Mesothelial cell of epicardium (in vitro differentiated cells): ENCODE measurements at regions not wholly inside any gene's neighbourhood (a gene's known extent, or its start where the extent isn't known, plus 50 kb on each side); places are given as distances from the start of the nearest gene placed in this dataset.
"Not testable (repeated sequence)": the region's sequence is repeated elsewhere in the genome, so short reads cannot be mapped to it uniquely, and the experiment has no call there.

Experiments
- DNase-seq, 2 experiments: peaks; one replicate each; pipeline ENCODE4 v3.0.0; 2021; ENCODE audit warnings: low spot score in 2 of 2; ENCODE audit not compliant: unreplicated experiment in 2 of 2
- H3K27ac Mint-ChIP-seq: 2 replicates; pipeline ENCODE4 v1.8.0; 2021; ENCODE audit warnings: mixed read lengths
- H3K27me3 Mint-ChIP-seq: 2 replicates; pipeline ENCODE4 v1.8.0; 2021; ENCODE audit warnings: low read depth, mixed read lengths
- H3K36me3 Mint-ChIP-seq: 2 replicates; pipeline ENCODE4 v1.8.0; 2021; ENCODE audit warnings: mixed read lengths
- H3K4me1 Mint-ChIP-seq: 2 replicates; pipeline ENCODE4 v1.8.0; 2021; ENCODE audit warnings: mixed read lengths
- H3K4me3 Mint-ChIP-seq: 2 replicates; pipeline ENCODE4 v1.8.0; 2021; ENCODE audit warnings: mild to moderate bottlenecking, moderate library complexity, mixed read lengths
- H3K9me3 Mint-ChIP-seq: 2 replicates; pipeline ENCODE4 v1.8.0; 2021; ENCODE audit warnings: mixed read lengths
- CTCF ChIP-seq: fragments of 200-600 bp; sonication (generic); IDR thresholded peaks from one replicate; pipeline ENCODE4 v1.5.0; 2021; ENCODE audit warnings: antibody characterized with exemption; ENCODE audit not compliant: unreplicated experiment

- Mint-ChIP-seq H3K4me1 (no peaks in the 10 kb centered on the region), H3K36me3 (peaks cover 2% of the 10 kb centered on the region), H3K27me3 (no peaks in the 10 kb centered on the region), H3K27ac (no peak overlapping the region), H3K4me3 (no peak overlapping the region), H3K9me3 (peaks cover 49% of the 10 kb centered on the region)
- DNase-seq: no peak
- no peak for TF ChIP-seq CTCF
These were observed 118.2 kb upstream of the KCNJ18 start for GRCh38 chr17:21573961-21574610.

DNA sequence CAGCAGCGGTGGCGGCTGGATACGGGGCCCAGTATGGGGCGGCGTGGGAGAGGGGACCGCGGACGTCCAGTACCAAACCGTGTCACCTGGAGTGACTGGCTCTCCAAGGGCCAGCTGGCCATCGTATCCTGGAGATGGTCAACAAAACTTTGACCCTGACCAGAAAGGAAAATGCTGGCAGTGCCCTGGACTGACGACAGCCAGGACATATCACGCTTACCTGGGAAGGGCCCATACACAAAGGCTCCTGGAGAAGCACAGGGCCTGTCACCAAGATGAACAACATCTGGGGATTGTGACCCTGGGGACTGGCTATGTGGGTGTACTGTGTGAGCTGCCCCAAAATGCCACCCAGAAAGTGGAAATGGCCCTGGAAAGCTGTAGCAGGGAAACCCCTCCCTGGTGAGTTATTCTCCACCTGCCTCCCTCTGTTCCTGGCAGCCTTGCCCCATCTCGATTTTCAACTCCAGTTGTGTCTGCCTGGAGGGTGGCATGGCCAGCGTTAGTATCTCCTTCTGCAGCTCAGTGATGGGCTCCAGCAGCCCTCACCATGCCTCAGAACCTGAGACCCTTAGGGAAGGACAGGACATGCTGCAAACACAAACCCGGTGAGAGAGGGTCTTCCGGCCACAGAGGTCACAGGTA lies 117.6 kb upstream of the KCNJ18 start:
- not testable (repeated sequence) for H3K4me3 Mint-ChIP-seq, H3K4me1 Mint-ChIP-seq, H3K27me3 Mint-ChIP-seq, H3K27ac Mint-ChIP-seq, DNase-seq, H3K36me3 Mint-ChIP-seq
- H3K9me3 Mint-ChIP-seq: peaks cover 45% of the 10 kb centered on the region

DNA sequence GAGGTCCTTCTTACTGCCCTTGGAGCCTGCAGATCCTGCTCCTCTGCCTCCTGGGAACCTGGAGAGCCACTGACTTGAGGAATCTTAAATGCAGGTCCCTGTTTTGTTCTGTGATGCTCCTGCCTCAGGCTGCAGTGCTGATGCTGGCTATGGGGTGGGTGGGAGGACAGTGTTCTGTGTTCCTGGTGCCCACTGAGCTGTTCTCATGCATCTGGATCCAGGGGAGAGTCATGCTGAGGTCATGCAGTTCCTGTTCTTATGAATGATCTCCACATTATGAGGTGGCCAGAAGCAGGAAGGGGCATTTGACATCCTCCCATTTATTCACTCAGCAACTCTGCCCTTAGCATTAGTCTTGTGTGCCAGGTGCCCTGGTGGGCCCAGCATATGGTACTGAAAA lies 113.5 kb upstream of the KCNJ18 start:
- H3K36me3 Mint-ChIP-seq, H3K27me3 Mint-ChIP-seq, H3K4me1 Mint-ChIP-seq, DNase-seq, H3K27ac Mint-ChIP-seq, H3K4me3 Mint-ChIP-seq: not testable (repeated sequence)
- peaks cover 33% of the 10 kb centered on the region for H3K9me3 Mint-ChIP-seq

DNA sequence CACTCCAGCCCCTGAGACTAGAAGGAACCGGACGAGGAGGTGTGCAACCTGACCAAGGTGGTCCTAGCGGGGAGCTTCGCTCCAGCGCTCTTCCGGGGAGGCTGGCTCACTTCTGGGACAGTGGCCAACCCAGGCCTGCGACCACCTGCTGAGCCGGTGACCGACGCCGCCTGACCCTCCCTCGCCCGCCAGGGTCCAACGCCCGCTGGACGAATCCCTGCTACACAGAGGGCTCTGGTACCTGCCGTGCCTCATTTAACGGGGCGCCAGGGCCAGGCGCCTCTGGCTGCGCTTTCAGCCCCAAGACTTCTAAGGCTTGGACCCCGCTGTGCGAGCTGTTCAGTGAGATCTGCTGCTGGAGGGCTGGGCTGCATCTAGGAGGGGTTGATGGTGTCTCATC lies 99.5 kb upstream of the KCNJ18 start:
- no peaks in the 10 kb centered on the region for H3K36me3 Mint-ChIP-seq
- peaks cover 34% of the 10 kb centered on the region for H3K9me3 Mint-ChIP-seq
- H3K4me1 Mint-ChIP-seq: no peaks in the 10 kb centered on the region
- no peak for TF ChIP-seq CTCF
- no peak overlapping the region for H3K27ac Mint-ChIP-seq
- DNase-seq: no peak
- no peak overlapping the region for H3K4me3 Mint-ChIP-seq
- H3K27me3 Mint-ChIP-seq: no peaks in the 10 kb centered on the region

DNA sequence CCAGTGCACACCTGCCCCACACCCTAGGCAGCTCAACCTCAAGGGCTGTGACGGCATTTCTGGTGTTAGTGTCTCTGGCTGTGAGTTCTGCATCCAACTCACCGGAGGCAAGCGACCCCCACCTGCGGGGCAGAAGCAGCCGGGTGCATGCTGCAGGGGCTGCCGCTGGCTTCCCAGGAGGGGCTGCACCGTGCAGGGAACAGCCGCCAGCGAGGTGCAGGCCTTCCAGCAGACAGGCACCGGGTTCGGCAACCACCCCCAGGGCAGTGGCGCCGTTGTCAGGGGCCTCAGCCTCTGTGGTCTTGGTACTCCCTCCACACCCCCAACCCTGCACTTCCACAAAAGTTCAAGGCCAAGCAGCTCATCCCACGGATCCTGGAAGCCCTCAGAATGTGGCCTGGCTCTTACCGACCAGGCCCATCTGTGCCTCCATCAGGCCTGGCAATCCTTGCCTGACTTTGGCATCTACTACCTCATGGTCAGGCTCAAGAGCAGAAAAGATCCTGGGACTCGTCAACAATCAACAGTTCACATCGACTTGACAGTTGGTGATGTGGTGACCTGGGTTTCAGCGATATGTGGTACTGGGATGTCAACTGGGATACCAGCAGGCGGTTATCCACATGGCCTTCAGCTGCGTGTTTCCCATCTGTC lies 98.7 kb upstream of the KCNJ18 start:
- not testable (repeated sequence) for H3K4me1 Mint-ChIP-seq, H3K4me3 Mint-ChIP-seq, DNase-seq, H3K27me3 Mint-ChIP-seq, H3K36me3 Mint-ChIP-seq, H3K27ac Mint-ChIP-seq
- peaks cover 36% of the 10 kb centered on the region for H3K9me3 Mint-ChIP-seq

DNA sequence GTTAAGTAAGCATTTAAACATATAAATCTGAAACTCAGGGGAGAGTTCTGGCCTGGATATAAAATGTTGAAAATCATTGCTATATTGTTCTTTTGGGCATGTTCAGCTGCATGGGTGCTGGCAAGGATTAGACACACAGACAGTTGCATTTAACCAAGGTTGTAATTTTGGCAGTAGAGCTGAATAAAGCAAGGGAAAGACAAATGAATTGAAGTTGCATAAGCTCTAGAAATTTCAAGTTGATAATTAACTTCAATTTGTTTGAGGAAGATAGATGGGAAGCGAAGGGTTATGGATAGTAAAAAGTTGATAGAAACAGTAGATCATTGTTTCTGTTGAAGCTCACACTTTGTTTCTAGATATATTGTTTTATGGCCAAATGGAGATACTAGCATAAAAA lies 97.2 kb upstream of the KCNJ18 start:
- Mint-ChIP-seq H3K36me3 (no peaks in the 10 kb centered on the region), H3K4me1 (no peaks in the 10 kb centered on the region), H3K27me3 (no peaks in the 10 kb centered on the region), H3K4me3 (no peak overlapping the region), H3K9me3 (peaks cover 37% of the 10 kb centered on the region), H3K27ac (no peak overlapping the region)
- no peak for DNase-seq
- no peak for TF ChIP-seq CTCF

DNA sequence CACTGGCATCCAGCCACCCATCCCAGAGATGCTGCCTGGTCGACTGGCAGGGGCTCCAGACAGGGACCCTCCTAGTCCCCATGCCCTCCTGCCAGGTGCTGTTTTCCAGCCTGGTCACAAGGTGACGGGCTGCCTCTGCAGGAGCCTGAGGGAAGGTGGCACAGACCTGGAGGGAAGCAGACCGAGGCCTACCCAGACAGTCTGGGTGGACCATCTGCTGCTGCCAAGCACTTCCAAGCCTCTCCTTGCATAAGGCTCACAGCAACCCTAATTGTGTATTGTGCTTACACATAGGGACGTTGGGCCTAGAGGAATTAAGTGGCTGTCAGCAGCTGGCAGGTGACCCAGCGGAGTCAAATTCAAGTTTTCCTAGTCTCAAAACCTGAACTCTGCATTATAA lies 90.1 kb upstream of the KCNJ18 start:
- no peak overlapping the region for H3K4me3 Mint-ChIP-seq
- H3K27ac Mint-ChIP-seq: no peak overlapping the region
- no peaks in the 10 kb centered on the region for H3K36me3 Mint-ChIP-seq
- no peaks in the 10 kb centered on the region for H3K4me1 Mint-ChIP-seq
- no peak for DNase-seq
- H3K9me3 Mint-ChIP-seq: peaks cover 47% of the 10 kb centered on the region
- no peaks in the 10 kb centered on the region for H3K27me3 Mint-ChIP-seq
- no peak for TF ChIP-seq CTCF

DNA sequence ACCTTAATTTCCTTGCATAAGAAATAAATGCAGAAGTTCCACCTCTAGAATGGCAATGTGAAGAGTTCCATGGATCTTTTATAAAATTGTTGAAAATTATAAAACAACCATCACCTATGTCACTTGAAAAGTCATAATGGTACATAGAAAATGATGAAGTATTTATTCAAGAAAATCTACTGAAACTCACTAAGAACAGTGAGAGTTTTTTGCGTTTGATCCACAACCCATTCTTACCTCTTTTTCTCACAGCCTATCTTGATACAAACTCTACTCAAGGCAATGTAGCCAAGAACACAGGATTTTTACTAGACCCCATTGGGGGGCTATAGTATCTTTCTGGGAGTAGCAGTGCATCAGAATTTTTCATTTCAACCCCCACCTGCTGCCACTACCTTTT lies 89.0 kb upstream of the KCNJ18 start:
- H3K4me3 Mint-ChIP-seq, DNase-seq, H3K27ac Mint-ChIP-seq, H3K36me3 Mint-ChIP-seq, H3K4me1 Mint-ChIP-seq, H3K27me3 Mint-ChIP-seq: not testable (repeated sequence)
- H3K9me3 Mint-ChIP-seq: peaks cover 40% of the 10 kb centered on the region

DNA sequence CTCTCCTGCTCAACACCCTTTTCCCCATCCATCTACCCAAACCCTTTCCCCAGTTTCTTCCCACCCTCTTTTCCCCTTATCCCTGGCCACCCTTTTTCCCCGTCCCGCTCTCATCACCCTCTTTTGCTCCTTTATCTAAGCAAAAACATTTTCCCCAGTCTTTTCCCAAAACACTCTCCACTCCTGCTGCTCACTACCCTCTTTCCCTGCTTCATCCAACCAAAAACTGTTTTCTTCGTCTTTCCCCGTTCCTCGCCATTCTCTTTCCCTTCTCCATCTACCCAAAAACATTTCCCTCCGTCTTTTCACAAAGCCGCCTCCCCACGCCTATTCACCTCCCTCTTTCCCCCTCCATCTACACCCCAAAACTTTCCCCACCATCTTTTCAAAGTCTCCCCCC lies 80.9 kb upstream of the KCNJ18 start:
- peaks cover 57% of the 10 kb centered on the region for H3K9me3 Mint-ChIP-seq
- not testable (repeated sequence) for H3K4me1 Mint-ChIP-seq, H3K36me3 Mint-ChIP-seq, H3K4me3 Mint-ChIP-seq, DNase-seq, H3K27ac Mint-ChIP-seq, H3K27me3 Mint-ChIP-seq
